Peyer's patch (tissue), 4 donors: ENCODE measurements at regions not wholly inside any gene's neighbourhood (a gene's known extent, or its start where the extent isn't known, plus 50 kb on each side); places are given as distances from the start of the nearest gene placed in this dataset.

ENCODE experiments used
- DNase-seq, 3 donors: peaks; one replicate each; pipeline ENCODE4 v3.0.0-alpha.2; 2017 to 2019
- H3K27ac ChIP-seq, 4 donors: fragments of 200-600 bp; sonication (generic); one replicate each; pipeline ENCODE4 v1.5.1; 2016 to 2019
- H3K27me3 ChIP-seq, 2 donors: fragments of 200-600 bp; sonication (generic); one replicate each; pipeline ENCODE4 v1.5.1; 2019
- H3K36me3 ChIP-seq, 3 donors: fragments of 200-600 bp; sonication (generic); one replicate each; pipeline ENCODE4 v1.5.1; 2016 to 2019
- H3K4me1 ChIP-seq, 4 donors: fragments of 200-600 bp; sonication (generic); one replicate each; pipeline ENCODE4 v1.5.1; 2016 to 2019
- H3K4me3 ChIP-seq, 4 donors: fragments of 200-600 bp; sonication (generic); 1 replicate in 3 of 4; 2 replicates in 1 of 4; pipeline ENCODE4 v1.5.1; 2016 to 2019; ENCODE audit warnings: mild to moderate bottlenecking in 1 of 4
- H3K9me3 ChIP-seq, 4 donors: fragments of 200-600 bp; sonication (generic); one replicate each; pipeline ENCODE4 v1.5.1; 2016 to 2019; ENCODE audit warnings: mild to moderate bottlenecking in 1 of 4
- CTCF ChIP-seq, 6 experiments: fragments of 450-650 bp in 4 of 6; fragments of 200-600 bp in 2 of 6; sonication (generic) in 1 of 6; IDR thresholded peaks; one replicate each; pipeline ENCODE4 v1.5.1; 2017 to 2019; ENCODE audit warnings: antibody characterized with exemption in 6 of 6, mild to moderate bottlenecking in 3 of 6, moderate library complexity in 1 of 6
- POLR2A ChIP-seq, 2 donors: fragments of 450-650 bp; IDR thresholded peaks; one replicate each; pipeline ENCODE4 v1.5.1; 2017; ENCODE audit warnings: antibody characterized with exemption in 2 of 2, mild to moderate bottlenecking in 2 of 2, moderate library complexity in 2 of 2

- no peaks in the 10 kb centered on the region for H3K27me3 ChIP-seq
- DNase-seq = no peak
- H3K9me3 ChIP-seq = no peaks in the 10 kb centered on the region
- H3K4me3 ChIP-seq = no peak overlapping the region
- no peak for TF ChIP-seq CTCF (IDR thresholded peaks at IDR 0.05)
- TF ChIP-seq POLR2A (IDR thresholded peaks at IDR 0.05) = no peak
- H3K27ac ChIP-seq = no peak overlapping the region
- no peaks in the 10 kb centered on the region for H3K36me3 ChIP-seq
- H3K4me1 ChIP-seq = no peaks in the 10 kb centered on the region
Measured at GRCh38 chr22:48035897-48036296, 1273.4 kb downstream of the TBC1D22A start.

- H3K27me3 ChIP-seq = no peaks in the 10 kb centered on the region
Measured at GRCh38 chr22:48031589-48031988, 1269.1 kb downstream of the TBC1D22A start.

GRCh38 chr22:48025096-48025495 is 1262.6 kb downstream of the TBC1D22A start:
- Histone ChIP-seq H3K27ac (no peak overlapping the region), H3K9me3 (peaks cover 0 to 4% (median 1%) of the 10 kb centered on the region in 4 donors), H3K4me1 (no peaks in the 10 kb centered on the region), H3K4me3 (no peak overlapping the region), H3K27me3 (no peaks in the 10 kb centered on the region), H3K36me3 (no peaks in the 10 kb centered on the region)
- no peak for TF ChIP-seq CTCF (IDR thresholded peaks at IDR 0.05)
- no peak for TF ChIP-seq POLR2A (IDR thresholded peaks at IDR 0.05)
- DNase-seq = no peak

More at GRCh38 chr22:48031589-48031988, 1269.1 kb downstream of the TBC1D22A start:
- Histone ChIP-seq H3K36me3 (no peaks in the 10 kb centered on the region), H3K4me1 (no peaks in the 10 kb centered on the region), H3K27ac (no peak overlapping the region), H3K9me3 (no peaks in the 10 kb centered on the region), H3K4me3 (no peak overlapping the region)
- no peak for TF ChIP-seq CTCF (IDR thresholded peaks at IDR 0.05)
- TF ChIP-seq POLR2A (IDR thresholded peaks at IDR 0.05) = no peak
- DNase-seq = no peak

DNA sequence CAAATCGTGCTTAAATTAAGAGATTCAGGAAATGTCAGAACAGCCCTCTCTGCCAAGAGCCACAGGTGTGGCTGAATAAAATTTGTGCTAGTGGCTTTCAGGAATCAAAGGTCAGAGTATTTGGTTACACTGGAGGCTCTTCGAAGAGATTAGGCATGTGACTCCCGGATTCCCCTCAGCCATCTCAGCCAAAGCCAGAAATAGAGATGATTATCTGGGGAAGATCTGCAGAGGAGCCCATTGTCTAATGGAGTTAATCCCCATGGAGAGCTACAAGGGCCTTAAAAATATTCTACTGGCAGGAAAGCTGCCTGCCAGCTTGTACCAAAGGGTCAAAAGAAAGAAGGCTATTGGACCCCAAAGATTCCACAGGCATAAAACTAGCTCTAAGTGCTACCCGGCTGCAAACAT is 1259.5 kb downstream of the TBC1D22A start:
- H3K27me3 ChIP-seq = no peaks in the 10 kb centered on the region
- H3K4me3 ChIP-seq = no peak overlapping the region
- H3K4me1 ChIP-seq = no peaks in the 10 kb centered on the region
- no peaks in the 10 kb centered on the region for H3K36me3 ChIP-seq
- peaks cover 0 to 9% (median 2%) of the 10 kb centered on the region in 4 donors for H3K9me3 ChIP-seq
- TF ChIP-seq CTCF (IDR thresholded peaks at IDR 0.05) (no peak), POLR2A (IDR thresholded peaks at IDR 0.05) (no peak)
- no peak overlapping the region for H3K27ac ChIP-seq
- DNase-seq = no peak

- Histone ChIP-seq H3K4me1 (no peaks in the 10 kb centered on the region), H3K36me3 (no peaks in the 10 kb centered on the region), H3K27me3 (no peaks in the 10 kb centered on the region), H3K9me3 (peaks cover 0 to 9% (median 2%) of the 10 kb centered on the region in 4 donors), H3K4me3 (no peak overlapping the region), H3K27ac (no peak overlapping the region)
- no peak for DNase-seq
- TF ChIP-seq POLR2A (IDR thresholded peaks at IDR 0.05) (no peak), CTCF (IDR thresholded peaks at IDR 0.05) (no peak)
Measured at GRCh38 chr22:48018346-48018745, 1255.9 kb downstream of the TBC1D22A start.

GRCh38 chr22:48015701-48016100 is 1253.3 kb downstream of the TBC1D22A start:
- no peaks in the 10 kb centered on the region for H3K36me3 ChIP-seq
- H3K4me1 ChIP-seq = no peaks in the 10 kb centered on the region
- H3K27ac ChIP-seq = no peak overlapping the region
- TF ChIP-seq POLR2A (IDR thresholded peaks at IDR 0.05) = no peak
- TF ChIP-seq CTCF (IDR thresholded peaks at IDR 0.05) = no peak
- H3K4me3 ChIP-seq = no peak overlapping the region
- peaks cover 0 to 9% (median 2%) of the 10 kb centered on the region in 4 donors for H3K9me3 ChIP-seq
- no peaks in the 10 kb centered on the region for H3K27me3 ChIP-seq
- DNase-seq = no peak
